ENCODE measurements at regions not wholly inside any gene's neighbourhood (a gene's known extent, or its start where the extent isn't known, plus 50 kb on each side); places are given as distances from the start of the nearest gene placed in this dataset.
"Not testable (repeated sequence)": the region's sequence is repeated elsewhere in the genome, so short reads cannot be mapped to it uniquely, and the experiment has no call there.

DNA sequence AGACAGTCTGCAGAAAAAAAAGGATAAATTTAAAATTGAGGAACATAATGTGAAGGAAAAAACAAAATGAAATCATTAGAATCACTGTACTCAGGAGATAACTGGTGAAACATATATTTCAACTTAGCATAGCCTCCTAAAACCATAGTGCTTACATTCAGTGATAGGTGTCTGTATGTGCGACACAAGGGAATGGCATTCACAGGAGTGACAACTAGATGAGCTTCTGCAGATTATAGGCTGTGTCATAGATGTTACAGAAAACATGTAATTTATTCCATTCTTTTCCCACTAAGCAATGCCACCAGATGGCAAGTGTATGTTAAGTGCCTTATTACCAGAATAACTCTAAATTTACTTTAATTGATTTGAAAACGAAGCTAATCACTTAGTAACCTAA is 960.0 kb upstream of the PCDH20 start:
- H3K4me1 ChIP-seq (ENCODE audit: insufficient read depth, insufficient read length): no peaks in the 10 kb centered on the region

DNA sequence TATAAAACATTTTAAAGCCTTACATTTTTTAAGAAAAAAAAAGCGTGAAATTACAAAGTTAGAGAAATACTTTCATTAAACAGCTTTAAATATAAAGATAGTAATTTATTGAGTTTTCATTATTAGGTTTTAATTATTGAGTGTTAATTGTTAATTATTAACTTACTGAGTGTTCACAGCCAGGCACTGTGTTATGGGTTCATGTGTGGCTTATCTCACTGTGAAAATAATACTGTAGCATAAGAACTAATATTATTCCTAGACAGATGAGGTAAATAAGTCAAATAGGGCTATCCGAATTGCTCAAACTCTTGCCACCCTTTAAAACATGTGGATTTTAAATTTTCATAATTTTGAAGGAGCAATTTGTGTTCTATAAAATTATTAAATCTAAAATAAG is 956.1 kb upstream of the PCDH20 start:
- TF ChIP-seq YY1 (IDR thresholded peaks at IDR 0.05; ENCODE audit: insufficient read depth, insufficient read length) (no peak), ZNF274 (IDR thresholded peaks at IDR 0.05; ENCODE audit: low read depth, low read length) (no peak), SUZ12 (IDR thresholded peaks at IDR 0.05; ENCODE audit: extremely low read depth, insufficient read depth, insufficient read length) (no peak)
- H3K36me3 ChIP-seq (ENCODE audit: insufficient read depth, insufficient read length, low read length): no peaks in the 10 kb centered on the region

More for the DNA sequence above, 960.0 kb upstream of the PCDH20 start:
- DNase-seq (ENCODE audit: low read depth, low spot score): no peak
- Histone ChIP-seq H3K36me3 (ENCODE audit: insufficient read depth, insufficient read length, low read length) (no peaks in the 10 kb centered on the region), H3K27me3 (ENCODE audit: insufficient read depth, insufficient read length) (no peaks in the 10 kb centered on the region), H3K9me3 (ENCODE audit: insufficient read depth, low read length) (no peaks in the 10 kb centered on the region), H3K4me3 (ENCODE audit: insufficient read length, low read depth) (no peak overlapping the region), H3K9ac (ENCODE audit: insufficient read length, low read depth) (no peak overlapping the region)
- TF ChIP-seq ZNF274 (IDR thresholded peaks at IDR 0.05; ENCODE audit: low read depth, low read length) (no peak), YY1 (IDR thresholded peaks at IDR 0.05; ENCODE audit: insufficient read depth, insufficient read length) (no peak), SUZ12 (IDR thresholded peaks at IDR 0.05; ENCODE audit: extremely low read depth, insufficient read depth, insufficient read length) (no peak)

DNA sequence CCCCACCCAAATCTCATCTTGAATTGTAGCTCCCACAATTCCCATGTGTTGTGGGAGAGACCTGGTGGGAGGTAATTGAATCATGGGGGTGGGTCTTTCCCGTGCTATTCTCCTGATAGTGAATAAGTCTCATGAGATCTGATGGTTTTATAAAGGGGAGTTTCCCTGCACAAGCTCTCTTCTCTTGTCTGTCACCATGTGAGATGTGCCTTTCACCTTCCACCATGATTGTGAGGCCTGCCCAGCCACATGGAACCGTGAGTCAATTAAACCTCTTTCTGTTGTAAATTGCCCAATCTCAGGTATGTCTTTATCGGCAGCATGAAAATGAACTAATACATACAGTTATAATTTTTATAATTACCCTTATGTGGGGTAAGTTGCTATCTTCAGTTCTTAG is 952.3 kb upstream of the PCDH20 start:
- not testable (repeated sequence) for H3K36me3 ChIP-seq (ENCODE audit: insufficient read depth, insufficient read length, low read length); H3K4me3 ChIP-seq (ENCODE audit: insufficient read length, low read depth); DNase-seq (ENCODE audit: low read depth, low spot score); H3K9me3 ChIP-seq (ENCODE audit: insufficient read depth, low read length); H3K9ac ChIP-seq (ENCODE audit: insufficient read length, low read depth); H3K4me1 ChIP-seq (ENCODE audit: insufficient read depth, insufficient read length); H3K27me3 ChIP-seq (ENCODE audit: insufficient read depth, insufficient read length)

More for the DNA sequence above, 956.1 kb upstream of the PCDH20 start:
- Histone ChIP-seq H3K27me3 (ENCODE audit: insufficient read depth, insufficient read length) (no peaks in the 10 kb centered on the region), H3K9me3 (ENCODE audit: insufficient read depth, low read length) (no peaks in the 10 kb centered on the region), H3K9ac (ENCODE audit: insufficient read length, low read depth) (no peak overlapping the region), H3K4me1 (ENCODE audit: insufficient read depth, insufficient read length) (no peaks in the 10 kb centered on the region), H3K4me3 (ENCODE audit: insufficient read length, low read depth) (no peak overlapping the region)
- DNase-seq (ENCODE audit: low read depth, low spot score): no peak

DNA sequence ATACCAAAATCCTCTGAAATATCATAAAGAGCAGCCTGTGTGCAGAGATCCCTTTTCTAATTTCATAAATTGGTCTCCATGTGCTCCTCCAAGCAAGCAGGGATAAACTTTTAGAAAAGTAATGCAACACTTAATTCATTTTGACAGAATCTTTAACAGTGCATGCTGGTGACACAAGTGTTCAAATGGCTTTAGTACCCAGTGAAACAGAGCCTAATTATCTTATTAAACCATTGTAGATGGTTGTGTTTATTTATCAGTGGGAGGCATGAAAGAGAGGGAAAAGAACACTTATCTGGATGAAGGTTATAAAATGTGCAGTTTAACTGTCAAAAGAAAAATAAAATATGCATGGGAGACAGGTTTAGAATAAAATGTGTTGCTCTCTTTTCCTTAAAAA is 945.0 kb upstream of the PCDH20 start:
- Histone ChIP-seq H3K9ac (ENCODE audit: insufficient read length, low read depth) (no peak overlapping the region), H3K4me1 (ENCODE audit: insufficient read depth, insufficient read length) (no peaks in the 10 kb centered on the region), H3K27me3 (ENCODE audit: insufficient read depth, insufficient read length) (no peaks in the 10 kb centered on the region), H3K36me3 (ENCODE audit: insufficient read depth, insufficient read length, low read length) (no peaks in the 10 kb centered on the region), H3K4me3 (ENCODE audit: insufficient read length, low read depth) (no peak overlapping the region), H3K9me3 (ENCODE audit: insufficient read depth, low read length) (no peaks in the 10 kb centered on the region)
- no peak for DNase-seq (ENCODE audit: low read depth, low spot score)
- TF ChIP-seq ZNF274 (IDR thresholded peaks at IDR 0.05; ENCODE audit: low read depth, low read length) (no peak), SUZ12 (IDR thresholded peaks at IDR 0.05; ENCODE audit: extremely low read depth, insufficient read depth, insufficient read length) (no peak), YY1 (IDR thresholded peaks at IDR 0.05; ENCODE audit: insufficient read depth, insufficient read length) (no peak)

DNA sequence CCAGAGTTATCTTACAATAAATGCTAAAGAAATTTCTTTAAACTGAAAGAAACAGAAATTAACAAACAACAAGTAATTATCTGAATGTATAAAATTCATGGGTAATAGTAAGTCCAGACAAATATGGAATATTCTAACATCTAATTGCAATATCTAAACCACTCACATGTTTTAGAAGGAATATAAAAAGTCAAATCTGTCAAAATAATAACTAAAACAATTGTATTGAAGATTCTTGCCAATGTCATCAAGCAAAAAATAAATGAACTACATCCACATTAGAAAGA is 942.9 kb upstream of the PCDH20 start:
- no peak overlapping the region for H3K9ac ChIP-seq (ENCODE audit: insufficient read length, low read depth)
- no peak for TF ChIP-seq YY1 (IDR thresholded peaks at IDR 0.05; ENCODE audit: insufficient read depth, insufficient read length)
- no peak for TF ChIP-seq ZNF274 (IDR thresholded peaks at IDR 0.05; ENCODE audit: low read depth, low read length)
- TF ChIP-seq SUZ12 (IDR thresholded peaks at IDR 0.05; ENCODE audit: extremely low read depth, insufficient read depth, insufficient read length): no peak
- H3K4me1 ChIP-seq (ENCODE audit: insufficient read depth, insufficient read length): no peaks in the 10 kb centered on the region
- no peaks in the 10 kb centered on the region for H3K36me3 ChIP-seq (ENCODE audit: insufficient read depth, insufficient read length, low read length)
- no peaks in the 10 kb centered on the region for H3K9me3 ChIP-seq (ENCODE audit: insufficient read depth, low read length)
- DNase-seq (ENCODE audit: low read depth, low spot score): no peak
- no peaks in the 10 kb centered on the region for H3K27me3 ChIP-seq (ENCODE audit: insufficient read depth, insufficient read length)
- H3K4me3 ChIP-seq (ENCODE audit: insufficient read length, low read depth): no peak overlapping the region

DNA sequence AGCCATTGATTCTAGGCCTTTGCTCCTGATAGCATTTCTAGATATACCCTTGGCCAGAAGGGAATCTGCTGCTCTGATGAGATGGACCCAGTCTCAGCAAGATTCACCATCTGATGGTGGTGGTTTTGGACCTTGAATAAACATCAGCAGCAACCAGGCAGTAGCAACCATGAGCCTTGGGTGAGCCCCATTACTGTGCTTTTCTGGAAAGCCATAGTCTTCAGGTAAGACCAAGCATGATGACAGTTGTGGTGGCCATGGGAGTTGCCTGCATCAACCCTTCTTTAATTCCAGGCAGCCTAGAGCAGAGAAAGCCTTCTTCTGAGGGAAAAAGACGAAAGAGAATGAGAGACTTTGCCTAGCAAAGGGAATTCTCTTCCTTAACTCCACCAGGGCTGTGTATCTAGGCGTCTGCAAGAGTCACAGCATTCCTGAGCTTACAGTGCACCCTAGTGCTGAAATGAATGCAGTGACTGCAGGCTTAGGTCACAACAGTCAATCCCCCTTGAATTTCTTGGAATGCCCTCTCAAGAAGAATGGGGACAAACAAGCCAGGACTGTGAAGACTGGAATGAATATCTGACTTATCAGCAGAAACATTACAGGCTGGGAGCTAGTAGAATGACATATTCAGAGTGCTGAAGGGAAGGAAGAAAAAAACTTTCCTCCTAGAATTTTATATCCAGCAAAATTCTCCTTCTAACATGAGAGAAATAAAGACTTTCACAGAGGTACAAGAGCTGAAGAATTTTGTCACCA is 942.4 kb upstream of the PCDH20 start:
- Histone ChIP-seq H3K36me3 (ENCODE audit: insufficient read depth, insufficient read length, low read length) (no peaks in the 10 kb centered on the region), H3K9ac (ENCODE audit: insufficient read length, low read depth) (no peak overlapping the region), H3K4me3 (ENCODE audit: insufficient read length, low read depth) (no peak overlapping the region), H3K9me3 (ENCODE audit: insufficient read depth, low read length) (no peaks in the 10 kb centered on the region), H3K27me3 (ENCODE audit: insufficient read depth, insufficient read length) (no peaks in the 10 kb centered on the region), H3K4me1 (ENCODE audit: insufficient read depth, insufficient read length) (no peaks in the 10 kb centered on the region)
- TF ChIP-seq ZNF274 (IDR thresholded peaks at IDR 0.05; ENCODE audit: low read depth, low read length) (no peak), YY1 (IDR thresholded peaks at IDR 0.05; ENCODE audit: insufficient read depth, insufficient read length) (no peak), SUZ12 (IDR thresholded peaks at IDR 0.05; ENCODE audit: extremely low read depth, insufficient read depth, insufficient read length) (no peak)
- DNase-seq (ENCODE audit: low read depth, low spot score): peak; percentile 58

DNA sequence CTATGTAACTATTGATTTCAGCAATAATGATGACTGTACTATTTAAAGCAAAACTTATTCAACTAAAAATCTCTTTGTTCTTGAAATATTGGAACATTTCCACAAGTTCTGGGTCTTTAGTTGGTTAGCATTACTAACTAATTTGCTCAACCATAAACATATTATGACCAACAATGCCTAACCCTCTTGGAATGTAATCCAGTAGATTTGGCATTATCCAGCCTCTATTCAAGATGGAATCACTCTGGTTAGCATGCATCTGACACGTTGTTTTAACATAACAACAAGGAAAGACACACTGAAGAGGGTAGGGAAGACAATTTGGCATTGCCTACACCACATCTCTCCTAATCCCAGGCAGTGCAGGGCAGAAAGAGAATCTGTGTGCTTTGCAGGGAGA is 941.3 kb upstream of the PCDH20 start:
- H3K36me3 ChIP-seq (ENCODE audit: insufficient read depth, insufficient read length, low read length): no peaks in the 10 kb centered on the region
- H3K9me3 ChIP-seq (ENCODE audit: insufficient read depth, low read length): no peaks in the 10 kb centered on the region
- no peaks in the 10 kb centered on the region for H3K4me1 ChIP-seq (ENCODE audit: insufficient read depth, insufficient read length)
- TF ChIP-seq ZNF274 (IDR thresholded peaks at IDR 0.05; ENCODE audit: low read depth, low read length) (no peak), SUZ12 (IDR thresholded peaks at IDR 0.05; ENCODE audit: extremely low read depth, insufficient read depth, insufficient read length) (no peak), YY1 (IDR thresholded peaks at IDR 0.05; ENCODE audit: insufficient read depth, insufficient read length) (no peak)
- no peak for DNase-seq (ENCODE audit: low read depth, low spot score)
- H3K4me3 ChIP-seq (ENCODE audit: insufficient read length, low read depth): no peak overlapping the region
- no peaks in the 10 kb centered on the region for H3K27me3 ChIP-seq (ENCODE audit: insufficient read depth, insufficient read length)
- no peak overlapping the region for H3K9ac ChIP-seq (ENCODE audit: insufficient read length, low read depth)
